Upper lobe of left lung (tissue), 6 donors: ENCODE measurements at regions not wholly inside any gene's neighbourhood (a gene's known extent, or its start where the extent isn't known, plus 50 kb on each side); places are given as distances from the start of the nearest gene placed in this dataset.

Source experiments
- ATAC-seq, 2 donors: fragments of 200-7000 bp; cut with Tn5 transposase; one replicate each; pipeline ENCODE4 v1.9.1; 2022; ENCODE audit warnings: mild to moderate bottlenecking in 2 of 2, moderate library complexity in 2 of 2; ENCODE audit not compliant: low FRiP score in 2 of 2
- DNase-seq, 2 donors: peaks; one replicate each; pipeline ENCODE4 v3.0.0-alpha.2; 2019 to 2020
- H3K27ac ChIP-seq, 4 donors: fragments of 200-600 bp; sonication (generic); one replicate each; pipeline ENCODE4 v1.5.1; 2016 to 2019
- H3K27me3 ChIP-seq, 4 donors: fragments of 200-600 bp; sonication (generic); one replicate each; pipeline ENCODE4 v1.5.1; 2017 to 2019
- H3K36me3 ChIP-seq, 4 donors: fragments of 200-600 bp; sonication (generic); one replicate each; pipeline ENCODE4 v1.5.1; 2016 to 2019
- H3K4me1 ChIP-seq, 4 donors: fragments of 200-600 bp; sonication (generic); one replicate each; pipeline ENCODE4 v1.5.1; 2018 to 2019
- H3K4me3 ChIP-seq, 4 donors: fragments of 200-600 bp; sonication (generic); one replicate each; pipeline ENCODE4 v1.5.1; 2017 to 2019; ENCODE audit warnings: mild to moderate bottlenecking in 2 of 4, moderate library complexity in 1 of 4
- H3K9me3 ChIP-seq, 4 donors: fragments of 200-600 bp; sonication (generic); one replicate each; pipeline ENCODE4 v1.5.1; 2018 to 2019
- EP300 ChIP-seq, 4 donors: sonication (generic); formaldehyde crosslinking; IDR thresholded peaks; one replicate each; pipeline ENCODE4 v1.5.1; 2017; ENCODE audit warnings: antibody characterized with exemption in 4 of 4, control low read depth in 2 of 4
- POLR2A ChIP-seq, 4 donors: fragments of 450-650 bp; IDR thresholded peaks; one replicate each; pipeline ENCODE4 v1.5.1; 2016 to 2017; ENCODE audit warnings: antibody characterized with exemption in 4 of 4, mild to moderate bottlenecking in 2 of 4
- POLR2AphosphoS5 ChIP-seq, 2 donors: sonication (generic); formaldehyde crosslinking; IDR thresholded peaks; one replicate each; pipeline ENCODE4 v1.5.1; 2017; ENCODE audit warnings: antibody characterized with exemption in 2 of 2
- whole genome bisulfite sequencing, 2 donors: methylation state at CpG; one replicate each; pipeline ENCODE4 v1.1.5; 2017 to 2018; 5-methylcytosine and 5-hydroxymethylcytosine counted together
- TF ChIP-seq, protein P1 (sequence below), 6 experiments: fragments of 450-650 bp in 4 of 6; fragments of 200-600 bp in 2 of 6; sonication (generic) in 2 of 6; IDR thresholded peaks; one replicate each; pipeline ENCODE4 v1.5.1; 2016 to 2019; ENCODE audit warnings: antibody characterized with exemption in 6 of 6
- donor health status: DM: no; HTN: no; CAD: no; lungs with moderate emphysema.
- donor health status: DM: no; HTN: yes; CAD: no; lungs with severe emphysema.

DNA sequence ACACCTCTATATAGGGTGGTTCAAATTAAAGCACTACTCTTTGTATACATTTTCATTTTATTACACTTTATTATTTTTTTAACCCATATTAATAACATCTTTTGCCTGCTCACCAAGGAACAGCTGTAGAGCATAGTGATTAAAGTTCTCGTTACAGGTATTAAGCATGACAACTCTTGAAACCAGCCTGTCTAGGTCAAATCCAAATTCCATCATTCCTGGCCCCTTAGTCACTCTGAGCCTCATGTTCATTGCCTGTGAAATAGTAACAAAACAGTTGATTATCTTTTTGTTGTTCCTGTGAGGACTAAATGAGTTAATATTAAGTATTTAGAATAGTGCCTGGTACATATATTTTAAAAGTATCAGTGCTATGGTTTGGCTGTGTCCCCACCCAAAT lies 334.5 kb downstream of the RAB38 start:
- WGBS, 2 donors, result 79 to 82% methylated on average over 1 of the region's 1 CpG
- no peak for TF ChIP-seq POLR2A (IDR thresholded peaks at IDR 0.05)
- ATAC-seq (no peak), DNase-seq (no peak)
- no peaks in the 10 kb centered on the region for H3K27me3 ChIP-seq
- H3K4me3 ChIP-seq, result no peak overlapping the region
- no peaks in the 10 kb centered on the region for H3K9me3 ChIP-seq
- no peaks in the 10 kb centered on the region for H3K36me3 ChIP-seq
- no peak overlapping the region for H3K27ac ChIP-seq
- H3K4me1 ChIP-seq, result no peaks in the 10 kb centered on the region

DNA sequence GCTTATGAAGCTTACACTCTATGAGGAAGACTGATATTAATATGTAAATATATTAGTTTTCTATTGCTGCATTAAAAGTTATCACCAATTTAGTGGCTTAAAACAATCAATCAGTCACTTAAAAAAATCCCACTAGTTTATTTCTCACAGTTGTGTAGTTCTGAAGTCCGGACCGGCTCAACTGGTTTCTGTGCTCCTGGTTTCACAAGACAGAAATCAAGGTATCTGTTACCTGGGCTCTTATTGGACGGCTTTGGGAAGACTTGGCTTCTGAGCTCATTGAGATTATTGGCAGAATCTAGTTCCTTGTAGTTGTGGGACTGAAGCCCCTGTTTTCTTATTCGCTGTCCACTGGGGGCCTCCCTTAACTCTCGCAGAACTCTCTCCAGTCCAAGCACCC lies 343.0 kb downstream of the RAB38 start:
- H3K4me3 ChIP-seq, result no peak overlapping the region
- TF ChIP-seq, protein P1, sequence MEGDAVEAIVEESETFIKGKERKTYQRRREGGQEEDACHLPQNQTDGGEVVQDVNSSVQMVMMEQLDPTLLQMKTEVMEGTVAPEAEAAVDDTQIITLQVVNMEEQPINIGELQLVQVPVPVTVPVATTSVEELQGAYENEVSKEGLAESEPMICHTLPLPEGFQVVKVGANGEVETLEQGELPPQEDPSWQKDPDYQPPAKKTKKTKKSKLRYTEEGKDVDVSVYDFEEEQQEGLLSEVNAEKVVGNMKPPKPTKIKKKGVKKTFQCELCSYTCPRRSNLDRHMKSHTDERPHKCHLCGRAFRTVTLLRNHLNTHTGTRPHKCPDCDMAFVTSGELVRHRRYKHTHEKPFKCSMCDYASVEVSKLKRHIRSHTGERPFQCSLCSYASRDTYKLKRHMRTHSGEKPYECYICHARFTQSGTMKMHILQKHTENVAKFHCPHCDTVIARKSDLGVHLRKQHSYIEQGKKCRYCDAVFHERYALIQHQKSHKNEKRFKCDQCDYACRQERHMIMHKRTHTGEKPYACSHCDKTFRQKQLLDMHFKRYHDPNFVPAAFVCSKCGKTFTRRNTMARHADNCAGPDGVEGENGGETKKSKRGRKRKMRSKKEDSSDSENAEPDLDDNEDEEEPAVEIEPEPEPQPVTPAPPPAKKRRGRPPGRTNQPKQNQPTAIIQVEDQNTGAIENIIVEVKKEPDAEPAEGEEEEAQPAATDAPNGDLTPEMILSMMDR (IDR thresholded peaks at IDR 0.05), result no peak
- 75 to 87% methylated on average over 5 of the region's 5 CpGs for WGBS, 2 donors
- no peak overlapping the region for H3K27ac ChIP-seq
- no peaks in the 10 kb centered on the region for H3K9me3 ChIP-seq
- ATAC-seq (no peak), DNase-seq (no peak)
- no peaks in the 10 kb centered on the region for H3K4me1 ChIP-seq
- H3K36me3 ChIP-seq, result no peaks in the 10 kb centered on the region
- H3K27me3 ChIP-seq, result no peaks in the 10 kb centered on the region

DNA sequence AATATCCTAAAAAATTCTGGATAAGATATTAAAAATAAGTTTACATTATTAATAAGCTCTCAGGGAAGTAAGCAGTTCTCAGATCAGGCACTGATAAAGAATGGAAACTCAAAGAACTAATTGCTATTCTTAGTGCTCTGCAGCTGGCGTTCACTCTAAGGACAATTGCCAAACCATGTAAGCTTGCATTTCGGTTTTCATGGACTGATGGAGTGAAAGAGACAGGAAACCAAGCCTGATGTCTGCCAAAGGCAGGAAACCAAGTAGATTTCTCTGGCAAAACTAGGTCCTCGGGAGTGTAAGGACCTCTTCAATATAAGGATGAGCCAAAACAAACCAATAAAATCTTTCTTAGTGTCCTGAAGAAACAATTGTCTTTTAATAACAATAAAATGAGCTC lies 355.2 kb downstream of the RAB38 start:
- Histone ChIP-seq H3K27me3 (no peaks in the 10 kb centered on the region), H3K4me1 (no peaks in the 10 kb centered on the region), H3K27ac (no peak overlapping the region), H3K4me3 (no peak overlapping the region), H3K36me3 (no peaks in the 10 kb centered on the region), H3K9me3 (no peaks in the 10 kb centered on the region)
- DNase-seq, result no peak
- TF ChIP-seq EP300 (IDR thresholded peaks at IDR 0.05), result no peak
- TF ChIP-seq POLR2AphosphoS5 (IDR thresholded peaks at IDR 0.05), result no peak
- TF ChIP-seq, protein P1 (IDR thresholded peaks at IDR 0.05), result no peak
- no peak for TF ChIP-seq POLR2A (IDR thresholded peaks at IDR 0.05)
- no peak for ATAC-seq
- 22 to 47% methylated on average over 3 of the region's 3 CpGs for WGBS, 2 donors

DNA sequence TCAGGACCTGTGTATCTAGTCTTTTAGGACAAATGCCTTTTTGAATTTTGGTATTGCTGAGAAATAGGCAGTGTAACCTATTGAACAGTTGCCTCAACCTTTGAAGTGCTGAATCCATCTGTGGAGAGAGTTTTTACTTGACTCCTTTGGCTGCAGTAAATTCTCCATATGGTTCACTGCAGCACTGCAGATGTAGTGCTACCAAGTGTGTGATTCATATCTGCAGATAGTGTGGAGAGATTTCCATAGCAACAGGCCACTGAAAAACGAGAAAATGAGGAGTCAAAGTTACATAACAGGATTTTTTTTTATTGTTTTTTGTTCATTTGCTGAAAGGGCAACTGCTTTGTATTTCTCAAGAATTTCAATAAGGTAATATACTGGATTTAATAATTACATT lies 356.1 kb downstream of the RAB38 start:
- Histone ChIP-seq H3K4me1 (no peaks in the 10 kb centered on the region), H3K9me3 (no peaks in the 10 kb centered on the region), H3K27me3 (no peaks in the 10 kb centered on the region), H3K4me3 (no peak overlapping the region), H3K27ac (no peak overlapping the region), H3K36me3 (no peaks in the 10 kb centered on the region)
- no peak for DNase-seq
- no peak for ATAC-seq
- WGBS, 2 donors, result 18 to 36% methylated on average over 1 of the region's 1 CpG
- TF ChIP-seq POLR2A (IDR thresholded peaks at IDR 0.05), result no peak
- TF ChIP-seq EP300 (IDR thresholded peaks at IDR 0.05), result no peak
- no peak for TF ChIP-seq POLR2AphosphoS5 (IDR thresholded peaks at IDR 0.05)
- TF ChIP-seq, protein P1 (IDR thresholded peaks at IDR 0.05), result no peak

DNA sequence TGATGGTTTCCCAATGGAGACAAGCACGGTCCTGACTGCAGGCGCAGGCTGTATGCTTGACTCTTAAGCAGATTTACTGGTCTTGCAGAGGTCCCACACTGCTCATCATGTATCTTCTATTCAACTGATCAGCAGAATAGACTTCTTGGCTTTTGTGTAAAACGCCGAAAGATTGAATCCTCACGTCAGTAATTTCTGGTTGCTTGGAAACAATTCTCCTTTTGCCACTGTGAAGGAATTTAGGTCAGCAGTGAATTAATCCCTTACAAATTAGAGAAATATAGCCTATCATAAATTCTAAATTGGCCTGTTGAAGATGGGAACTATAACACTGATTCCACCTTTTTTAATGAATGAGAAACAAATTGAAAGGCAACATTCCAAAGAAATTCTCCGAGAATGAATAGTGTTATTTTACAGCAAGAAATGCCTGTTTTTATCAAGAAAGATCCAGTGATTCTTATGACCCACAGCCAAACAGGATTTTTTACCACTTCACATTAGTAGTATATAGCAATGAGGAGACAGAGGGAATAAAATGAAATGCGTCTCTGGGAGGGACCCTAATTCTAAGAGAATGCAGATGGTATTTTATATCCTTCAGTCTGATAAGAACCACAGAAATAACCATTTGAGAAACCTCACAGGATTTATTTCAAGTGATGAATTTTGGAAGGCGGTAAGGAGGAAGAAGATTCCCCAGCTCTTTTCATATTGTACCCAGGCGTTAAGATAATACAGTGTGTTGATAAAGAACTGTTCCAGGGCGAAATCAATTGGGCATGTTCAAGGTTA lies 362.5 kb downstream of the RAB38 start:
- H3K27ac ChIP-seq, result no peak overlapping the region
- no peaks in the 10 kb centered on the region for H3K27me3 ChIP-seq
- no peaks in the 10 kb centered on the region for H3K36me3 ChIP-seq
- WGBS, 2 donors, result 80 to 83% methylated on average over 10 of the region's 10 CpGs
- H3K4me1 ChIP-seq, result no peaks in the 10 kb centered on the region
- TF ChIP-seq, protein P1 (IDR thresholded peaks at IDR 0.05), result no peak
- TF ChIP-seq POLR2AphosphoS5 (IDR thresholded peaks at IDR 0.05) (no peak), EP300 (IDR thresholded peaks at IDR 0.05) (no peak), POLR2A (IDR thresholded peaks at IDR 0.05) (no peak)
- no peaks in the 10 kb centered on the region for H3K9me3 ChIP-seq
- DNase-seq (no peak), ATAC-seq (no peak)
- H3K4me3 ChIP-seq, result no peak overlapping the region
